SU-DHL-6 (cell line): ENCODE measurements at regions not wholly inside any gene's neighbourhood (a gene's known extent, or its start where the extent isn't known, plus 50 kb on each side); places are given as distances from the start of the nearest gene placed in this dataset.

Experiments
- H2AFZ ChIP-seq: fragments of 200-600 bp; sonication (generic); 2 replicates; pipeline ENCODE4 v1.6.1; 2014; ENCODE audit warnings: low read depth, mild to moderate bottlenecking, moderate library complexity, mixed read lengths, antibody characterized with exemption, low read length; ENCODE audit not compliant: severe bottlenecking
- H3F3A ChIP-seq: fragments of 200-600 bp; shearing (Covaris generic); 2 replicates; pipeline ENCODE4 v1.6.0; 2016; ENCODE audit warnings: antibody characterized with exemption, mild to moderate bottlenecking; ENCODE audit not compliant: insufficient read depth
- H3K27ac ChIP-seq: fragments of 200-600 bp; sonication (generic); 2 replicates; pipeline ENCODE4 v1.5.1; 2016; ENCODE audit warnings: low read depth, mild to moderate bottlenecking, low read length, moderate library complexity, mixed read lengths
- H3K27me3 ChIP-seq: fragments of 200-600 bp; sonication (generic), shearing (Covaris generic); 2 replicates; pipeline ENCODE4 v1.6.0; 2014; ENCODE audit warnings: mild to moderate bottlenecking, low read length
- H3K36me3 ChIP-seq: fragments of 200-600 bp; sonication (generic); 2 replicates; pipeline ENCODE4 v1.6.1; 2014; ENCODE audit warnings: mild to moderate bottlenecking, low read length, mixed read lengths
- H3K4me2 ChIP-seq: fragments of 300-600, 200-600 bp; shearing (Covaris generic), sonication (generic); 2 replicates; pipeline ENCODE4 v1.6.0; 2014; ENCODE audit warnings: low read length, low read depth, mild to moderate bottlenecking; ENCODE audit not compliant: poor library complexity, severe bottlenecking
- H3K4me3 ChIP-seq: fragments of 200-600 bp; sonication (generic); 2 replicates; pipeline ENCODE4 v1.5.1; 2014; ENCODE audit warnings: antibody characterized with exemption, low read length, mild to moderate bottlenecking, mixed read lengths; ENCODE audit not compliant: insufficient read depth, poor library complexity, severe bottlenecking
- H3K79me2 ChIP-seq: fragments of 200-600 bp; sonication (generic); 2 replicates; pipeline ENCODE4 v1.6.1; 2014; ENCODE audit warnings: mild to moderate bottlenecking, low read length, moderate library complexity; ENCODE audit not compliant: insufficient read depth
- H3K9ac ChIP-seq: fragments of 200-600 bp; sonication (generic); 2 replicates; pipeline ENCODE4 v1.7.0; 2014; ENCODE audit warnings: mild to moderate bottlenecking, low read length
- H3K9me2 ChIP-seq: fragments of 200-600 bp; sonication (generic); replicated peaks from 2 replicates; pipeline ENCODE4 v1.6.1; 2014; ENCODE audit warnings: low read length; ENCODE audit not compliant: insufficient read depth
- H3K9me3 ChIP-seq: fragments of 200-600 bp; sonication (generic); 2 replicates; pipeline ENCODE4 v1.6.1; 2014; ENCODE audit warnings: low read length, mixed read lengths; ENCODE audit not compliant: insufficient read depth
- H4K20me1 ChIP-seq: fragments of 200-600 bp; sonication (generic); 2 replicates; pipeline ENCODE4 v1.6.1; 2014; ENCODE audit warnings: low read depth, mild to moderate bottlenecking, antibody characterized with exemption, low read length, moderate library complexity, mixed read lengths
- CTCF ChIP-seq: fragments of 200-600 bp; sonication (generic); IDR thresholded peaks from one replicate; pipeline ENCODE4 v1.5.1; 2017; ENCODE audit warnings: antibody characterized with exemption, mild to moderate bottlenecking, low read length, moderate library complexity; ENCODE audit not compliant: insufficient read depth, poor library complexity, severe bottlenecking
- EZH2phosphoT487 ChIP-seq: fragments of 200-600 bp; sonication (generic), shearing (Covaris generic); conservative IDR thresholded peaks from 2 replicates; pipeline ENCODE4 v1.6.1; 2018; ENCODE audit warnings: mild to moderate bottlenecking, antibody characterized with exemption, low read length, moderate library complexity, mixed read lengths

- Histone ChIP-seq H3F3A (no peaks in the 10 kb centered on the region), H3K9ac (no peak overlapping the region), H3K9me3 (no peaks in the 10 kb centered on the region), H4K20me1 (no peaks in the 10 kb centered on the region), H3K27ac (no peak overlapping the region), H3K9me2 (no peaks in the 10 kb centered on the region), H3K36me3 (no peaks in the 10 kb centered on the region), H2AFZ (no peak overlapping the region), H3K27me3 (no peaks in the 10 kb centered on the region), H3K4me3 (no peak overlapping the region), H3K4me2 (no peak overlapping the region), H3K79me2 (no peaks in the 10 kb centered on the region)
- TF ChIP-seq EZH2phosphoT487 (no peak), CTCF (no peak)
These were observed 975.5 kb upstream of the ACVR2A start for GRCh38 chr2:146869328-146869727.

GRCh38 chr2:146868051-146868450 is 976.8 kb upstream of the ACVR2A start:
- no peak overlapping the region for H2AFZ ChIP-seq
- no peak overlapping the region for H3K9ac ChIP-seq
- H3K9me2 ChIP-seq = no peaks in the 10 kb centered on the region
- no peaks in the 10 kb centered on the region for H3K27me3 ChIP-seq
- no peak overlapping the region for H3K4me2 ChIP-seq
- TF ChIP-seq CTCF (no peak), EZH2phosphoT487 (no peak)
- no peaks in the 10 kb centered on the region for H3K79me2 ChIP-seq
- no peaks in the 10 kb centered on the region for H3K9me3 ChIP-seq
- no peaks in the 10 kb centered on the region for H4K20me1 ChIP-seq
- no peaks in the 10 kb centered on the region; the same call in 1 of the 2 replicates for H3K36me3 ChIP-seq
- no peak overlapping the region for H3K27ac ChIP-seq
- no peak overlapping the region for H3K4me3 ChIP-seq
- no peaks in the 10 kb centered on the region for H3F3A ChIP-seq

GRCh38 chr2:146867477-146867986 is 977.3 kb upstream of the ACVR2A start:
- Histone ChIP-seq H3K79me2 (no peaks in the 10 kb centered on the region), H3K9ac (no peak overlapping the region), H3K9me3 (no peaks in the 10 kb centered on the region), H2AFZ (no peak overlapping the region), H3K4me3 (no peak overlapping the region), H3F3A (no peaks in the 10 kb centered on the region), H3K27ac (no peak overlapping the region), H3K9me2 (no peaks in the 10 kb centered on the region), H3K4me2 (no peak overlapping the region), H4K20me1 (no peaks in the 10 kb centered on the region), H3K27me3 (no peaks in the 10 kb centered on the region), H3K36me3 (no peaks in the 10 kb centered on the region; the same call in 1 of the 2 replicates)
- TF ChIP-seq CTCF (no peak), EZH2phosphoT487 (no peak)
